ENCODE measurements at regions not wholly inside any gene's neighbourhood (a gene's known extent, or its start where the extent isn't known, plus 50 kb on each side); places are given as distances from the start of the nearest gene placed in this dataset.

GRCh38 chr3:99475229-99475628 lies 163.2 kb upstream of the COL8A1 start:
- H3K27ac ChIP-seq = no peak overlapping the region
- DNase-seq (ENCODE audit: low spot score) = no peak
- H3K27me3 ChIP-seq = no peaks in the 10 kb centered on the region
- H3K4me3 ChIP-seq = no peak overlapping the region
- no peaks in the 10 kb centered on the region for H3K36me3 ChIP-seq (replicated peaks; ENCODE audit: insufficient read depth, low read depth)
- H4K20me1 ChIP-seq (ENCODE audit: insufficient read depth, poor library complexity, severe bottlenecking) = no peaks in the 10 kb centered on the region
- no peaks in the 10 kb centered on the region for H3K9me2 ChIP-seq (replicated peaks; ENCODE audit: insufficient read depth)
- H3K79me2 ChIP-seq = no peaks in the 10 kb centered on the region
- no peak overlapping the region for H3K4me2 ChIP-seq
- peaks cover 4% of the 10 kb centered on the region for H3K9me3 ChIP-seq (ENCODE audit: low read depth)
- no peaks in the 10 kb centered on the region for H3K4me1 ChIP-seq (ENCODE audit: insufficient read depth)
- H2AFZ ChIP-seq = no peak overlapping the region
- TF ChIP-seq EZH2 (IDR thresholded peaks at IDR 0.05; ENCODE audit: borderline replicate concordance) (no peak), CTCF (IDR thresholded peaks at IDR 0.05; ENCODE audit: poor library complexity) (no peak), EZH2phosphoT487 (IDR thresholded peaks at IDR 0.05; ENCODE audit: low read depth, severe bottlenecking, unreplicated experiment) (no peak)
- 65% methylated on average over 2 of the region's 2 CpGs for WGBS (ENCODE audit: low lambda C conversion rate, missing lambda C conversion rate)

GRCh38 chr3:99474776-99475175 lies 163.6 kb upstream of the COL8A1 start:
- no peak overlapping the region for H3K4me3 ChIP-seq
- H3K79me2 ChIP-seq = no peaks in the 10 kb centered on the region
- H3K36me3 ChIP-seq (replicated peaks; ENCODE audit: insufficient read depth, low read depth) = no peaks in the 10 kb centered on the region
- no peak overlapping the region for H2AFZ ChIP-seq
- H3K27ac ChIP-seq = no peak overlapping the region
- no peaks in the 10 kb centered on the region for H3K4me1 ChIP-seq (ENCODE audit: insufficient read depth)
- H3K9me3 ChIP-seq (ENCODE audit: low read depth) = peaks cover 4% of the 10 kb centered on the region
- H3K9me2 ChIP-seq (replicated peaks; ENCODE audit: insufficient read depth) = no peaks in the 10 kb centered on the region
- no peaks in the 10 kb centered on the region for H3K27me3 ChIP-seq
- no peak for DNase-seq (ENCODE audit: low spot score)
- no peak overlapping the region for H3K4me2 ChIP-seq
- H4K20me1 ChIP-seq (ENCODE audit: insufficient read depth, poor library complexity, severe bottlenecking) = no peaks in the 10 kb centered on the region
- TF ChIP-seq CTCF (IDR thresholded peaks at IDR 0.05; ENCODE audit: poor library complexity) (no peak), EZH2 (IDR thresholded peaks at IDR 0.05; ENCODE audit: borderline replicate concordance) (no peak), EZH2phosphoT487 (IDR thresholded peaks at IDR 0.05; ENCODE audit: low read depth, severe bottlenecking, unreplicated experiment) (no peak)

- TF ChIP-seq CTCF (IDR thresholded peaks at IDR 0.05; ENCODE audit: poor library complexity) = no peak
- no peaks in the 10 kb centered on the region for H3K27me3 ChIP-seq
- H3K9me3 ChIP-seq (ENCODE audit: low read depth) = peaks cover 4% of the 10 kb centered on the region
- no peak overlapping the region for H3K4me2 ChIP-seq
- H4K20me1 ChIP-seq (ENCODE audit: insufficient read depth, poor library complexity, severe bottlenecking) = no peaks in the 10 kb centered on the region
- no peaks in the 10 kb centered on the region for H3K79me2 ChIP-seq
- H2AFZ ChIP-seq = no peak overlapping the region
- 74% methylated on average over 2 of the region's 2 CpGs for WGBS (ENCODE audit: low lambda C conversion rate, missing lambda C conversion rate)
- no peak overlapping the region for H3K27ac ChIP-seq
- H3K36me3 ChIP-seq (replicated peaks; ENCODE audit: insufficient read depth, low read depth) = no peaks in the 10 kb centered on the region
- H3K4me1 ChIP-seq (ENCODE audit: insufficient read depth) = no peaks in the 10 kb centered on the region
- no peaks in the 10 kb centered on the region for H3K9me2 ChIP-seq (replicated peaks; ENCODE audit: insufficient read depth)
- DNase-seq (ENCODE audit: low spot score) = no peak
- no peak overlapping the region for H3K4me3 ChIP-seq
Measured at GRCh38 chr3:99473321-99473751, 165.1 kb upstream of the COL8A1 start.

GRCh38 chr3:99472385-99472784 lies 166.0 kb upstream of the COL8A1 start:
- no peak overlapping the region for H3K4me3 ChIP-seq
- H3K9me2 ChIP-seq (replicated peaks; ENCODE audit: insufficient read depth) = no peaks in the 10 kb centered on the region
- H3K27me3 ChIP-seq = no peaks in the 10 kb centered on the region
- 76% methylated on average over 3 of the region's 3 CpGs for WGBS (ENCODE audit: low lambda C conversion rate, missing lambda C conversion rate)
- H3K9me3 ChIP-seq (ENCODE audit: low read depth) = peaks cover 2% of the 10 kb centered on the region
- TF ChIP-seq EZH2 (IDR thresholded peaks at IDR 0.05; ENCODE audit: borderline replicate concordance) (no peak), EZH2phosphoT487 (IDR thresholded peaks at IDR 0.05; ENCODE audit: low read depth, severe bottlenecking, unreplicated experiment) (no peak), CTCF (IDR thresholded peaks at IDR 0.05; ENCODE audit: poor library complexity) (no peak)
- H3K27ac ChIP-seq = no peak overlapping the region
- no peaks in the 10 kb centered on the region for H3K36me3 ChIP-seq (replicated peaks; ENCODE audit: insufficient read depth, low read depth)
- no peak overlapping the region for H3K4me2 ChIP-seq
- H4K20me1 ChIP-seq (ENCODE audit: insufficient read depth, poor library complexity, severe bottlenecking) = no peaks in the 10 kb centered on the region
- DNase-seq (ENCODE audit: low spot score) = no peak
- H2AFZ ChIP-seq = no peak overlapping the region
- H3K4me1 ChIP-seq (ENCODE audit: insufficient read depth) = no peaks in the 10 kb centered on the region
- H3K79me2 ChIP-seq = no peaks in the 10 kb centered on the region
